Activated naive CD4-positive, alpha-beta T cell treated with anti-CD3 and anti-CD28 coated beads for 36 hours (primary cell): ENCODE measurements at regions not wholly inside any gene's neighbourhood (a gene's known extent, or its start where the extent isn't known, plus 50 kb on each side); places are given as distances from the start of the nearest gene placed in this dataset.

Experiments used
- CTCF ChIA-PET: fragments of 350-600 bp; sonication (Branson Sonifier 250); formaldehyde crosslinking; loops from one replicate; lab custom pipeline; 2021; ENCODE audit warnings: antibody characterized with exemption; lab: Charles Lee
- DNase-seq: peaks from one replicate; pipeline ENCODE4 v3.0.0-alpha.2; 2020
- H3K27ac Mint-ChIP-seq: one replicate; pipeline ENCODE4 v1.8.0; 2021; ENCODE audit warnings: mild to moderate bottlenecking, mixed read lengths
- H3K27me3 Mint-ChIP-seq: one replicate; pipeline ENCODE4 v1.8.0; 2021; ENCODE audit warnings: low read depth, mixed read lengths
- H3K36me3 Mint-ChIP-seq: one replicate; pipeline ENCODE4 v1.8.0; 2021; ENCODE audit warnings: low read depth, mixed read lengths
- H3K4me1 Mint-ChIP-seq: one replicate; pipeline ENCODE4 v1.8.0; 2021; ENCODE audit warnings: low read depth, mixed read lengths
- H3K4me3 Mint-ChIP-seq: one replicate; pipeline ENCODE4 v1.8.0; 2021; ENCODE audit warnings: mild to moderate bottlenecking, moderate library complexity, mixed read lengths
- H3K9me3 Mint-ChIP-seq: one replicate; pipeline ENCODE4 v1.8.0; 2021; ENCODE audit warnings: mixed read lengths
- intact Hi-C: fragments of 100-400 bp; cut with micrococcal nuclease; formaldehyde crosslinking; loops from one replicate; pipeline ENCODE4 v1.15.1; 2023

DNA sequence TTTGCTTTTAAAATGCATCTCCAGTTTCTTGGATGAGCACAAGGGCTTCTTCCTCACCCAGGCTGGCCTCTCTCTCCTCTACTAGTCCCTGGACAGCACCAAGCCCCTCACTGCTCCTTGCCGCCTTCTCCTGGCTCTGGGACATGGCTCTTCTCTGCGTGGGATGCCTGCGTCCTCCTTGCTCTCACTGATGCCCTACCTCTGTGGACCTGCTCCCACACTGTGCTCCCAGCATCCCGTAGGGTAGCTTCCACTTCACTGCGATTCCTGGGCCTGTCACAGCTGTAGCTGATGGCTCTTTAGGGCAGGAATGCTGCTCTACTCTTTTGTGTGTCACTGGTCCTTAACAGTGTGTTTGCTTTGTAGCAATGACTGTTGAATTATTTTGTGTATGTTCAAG lies 136.3 kb downstream of the SNX19 start:
- H3K27me3 Mint-ChIP-seq, result no peaks in the 10 kb centered on the region
- intact Hi-C loops, result no loop called here
- H3K9me3 Mint-ChIP-seq, result no peaks in the 10 kb centered on the region
- no peaks in the 10 kb centered on the region for H3K4me1 Mint-ChIP-seq
- DNase-seq, result no peak
- H3K4me3 Mint-ChIP-seq, result no peak overlapping the region
- CTCF ChIA-PET, result no interaction called here
- no peaks in the 10 kb centered on the region for H3K36me3 Mint-ChIP-seq
- H3K27ac Mint-ChIP-seq, result no peak overlapping the region

- intact Hi-C loops, result no loop called here
- DNase-seq, result no peak
- Mint-ChIP-seq H3K4me3 (no peak overlapping the region), H3K27me3 (no peaks in the 10 kb centered on the region), H3K27ac (no peak overlapping the region), H3K9me3 (no peaks in the 10 kb centered on the region), H3K36me3 (no peaks in the 10 kb centered on the region), H3K4me1 (no peaks in the 10 kb centered on the region)
- CTCF ChIA-PET, result no interaction called here
Observed at GRCh38 chr11:130780437-130780836, 135.8 kb downstream of the SNX19 start.

DNA sequence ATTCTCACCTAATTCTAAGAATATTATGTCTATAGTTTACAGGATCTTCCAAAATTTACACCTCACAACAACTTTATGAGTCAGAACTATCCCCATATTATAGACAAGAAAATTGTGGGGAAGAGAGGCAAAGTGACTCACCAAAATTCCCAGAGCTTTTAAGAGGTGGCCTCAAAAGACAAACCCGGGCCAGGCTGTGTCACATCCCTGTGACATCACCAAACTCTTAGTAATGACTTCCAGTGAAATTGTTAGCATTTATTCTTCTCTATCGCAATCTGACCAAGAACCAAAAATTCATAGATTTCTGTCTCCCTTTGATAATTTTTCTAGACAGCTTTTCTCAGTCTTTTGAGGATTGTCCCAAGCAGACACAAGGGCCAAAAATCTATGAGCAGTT lies 134.3 kb downstream of the SNX19 start:
- Mint-ChIP-seq H3K36me3 (no peaks in the 10 kb centered on the region), H3K9me3 (no peaks in the 10 kb centered on the region), H3K4me1 (no peaks in the 10 kb centered on the region), H3K4me3 (no peak overlapping the region), H3K27ac (no peak overlapping the region), H3K27me3 (no peaks in the 10 kb centered on the region)
- intact Hi-C loops, result no loop called here
- no peak for DNase-seq
- CTCF ChIA-PET, result no interaction called here

- Mint-ChIP-seq H3K9me3 (no peaks in the 10 kb centered on the region), H3K4me1 (no peaks in the 10 kb centered on the region)
- CTCF ChIA-PET, result no interaction called here
Observed at GRCh38 chr11:130782361-130783222, 133.7 kb downstream of the SNX19 start.

GRCh38 chr11:130783323-130783722 lies 133.0 kb downstream of the SNX19 start:
- H3K36me3 Mint-ChIP-seq, result no peaks in the 10 kb centered on the region
- H3K4me1 Mint-ChIP-seq, result no peaks in the 10 kb centered on the region
- peaks cover 2% of the 10 kb centered on the region for H3K27me3 Mint-ChIP-seq
- no peak for DNase-seq
- H3K27ac Mint-ChIP-seq, result no peak overlapping the region
- no peaks in the 10 kb centered on the region for H3K9me3 Mint-ChIP-seq
- H3K4me3 Mint-ChIP-seq, result no peak overlapping the region
- intact Hi-C loops, result no loop called here
- CTCF ChIA-PET, result no interaction called here

More at GRCh38 chr11:130782361-130783222, 133.7 kb downstream of the SNX19 start:
- intact Hi-C loops, result no loop called here
- no peak for DNase-seq
- Mint-ChIP-seq H3K4me3 (no peak overlapping the region), H3K27me3 (no peaks in the 10 kb centered on the region), H3K27ac (no peak overlapping the region), H3K36me3 (no peaks in the 10 kb centered on the region)

GRCh38 chr11:130785380-130786116 lies 130.7 kb downstream of the SNX19 start:
- Mint-ChIP-seq H3K36me3 (no peaks in the 10 kb centered on the region), H3K4me3 (no peak overlapping the region), H3K4me1 (no peaks in the 10 kb centered on the region), H3K9me3 (no peaks in the 10 kb centered on the region), H3K27ac (no peak overlapping the region), H3K27me3 (peaks cover 2% of the 10 kb centered on the region)
- CTCF ChIA-PET, result interaction anchor here (1.3 kb wide), 1 partner anchor 77 kb away, joined by 5 read pairs; no protein-coding TSS in a partner anchor
- no peak for DNase-seq
- intact Hi-C loops, result no loop called here

DNA sequence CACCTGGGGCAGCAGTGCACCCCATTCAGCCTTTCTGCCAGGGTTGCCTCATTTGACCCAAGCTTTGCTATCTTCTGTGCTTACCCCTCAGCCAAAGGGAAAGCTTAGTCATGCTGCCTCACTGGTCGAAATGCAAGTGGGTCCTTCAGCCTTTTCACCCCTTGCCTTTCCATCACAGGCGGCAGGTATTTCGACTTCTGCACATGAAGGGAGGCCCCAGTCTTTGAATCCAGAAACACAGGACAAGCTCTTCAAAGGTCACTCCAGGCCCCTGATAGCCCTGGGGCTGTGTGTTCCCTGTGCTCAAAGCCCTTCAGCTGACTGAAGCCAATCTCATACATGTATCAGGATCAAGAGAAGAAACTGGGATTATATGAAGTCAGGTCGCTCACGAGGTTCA lies 129.7 kb downstream of the SNX19 start:
- no peaks in the 10 kb centered on the region for H3K36me3 Mint-ChIP-seq
- H3K4me3 Mint-ChIP-seq, result no peak overlapping the region
- H3K4me1 Mint-ChIP-seq, result no peaks in the 10 kb centered on the region
- CTCF ChIA-PET, result interaction anchor here (1.3 kb wide), 1 partner anchor 76 kb away, joined by 5 read pairs; no protein-coding TSS in a partner anchor
- H3K27me3 Mint-ChIP-seq, result peaks cover 9% of the 10 kb centered on the region
- H3K27ac Mint-ChIP-seq, result no peak overlapping the region
- DNase-seq, result no peak
- intact Hi-C loops, result no loop called here
- H3K9me3 Mint-ChIP-seq, result peaks cover 4% of the 10 kb centered on the region

GRCh38 chr11:130787092-130787616 lies 129.1 kb downstream of the SNX19 start:
- no peaks in the 10 kb centered on the region for H3K4me1 Mint-ChIP-seq
- peaks cover 4% of the 10 kb centered on the region for H3K9me3 Mint-ChIP-seq

GRCh38 chr11:130787973-130788570 lies 128.2 kb downstream of the SNX19 start:
- CTCF ChIA-PET, result no interaction called here

More at GRCh38 chr11:130787092-130787616, 129.1 kb downstream of the SNX19 start:
- Mint-ChIP-seq H3K36me3 (no peaks in the 10 kb centered on the region), H3K4me3 (no peak overlapping the region), H3K27ac (no peak overlapping the region), H3K27me3 (peaks cover 11% of the 10 kb centered on the region)
- CTCF ChIA-PET, result no interaction called here
- intact Hi-C loops, result no loop called here
- DNase-seq, result no peak

DNA sequence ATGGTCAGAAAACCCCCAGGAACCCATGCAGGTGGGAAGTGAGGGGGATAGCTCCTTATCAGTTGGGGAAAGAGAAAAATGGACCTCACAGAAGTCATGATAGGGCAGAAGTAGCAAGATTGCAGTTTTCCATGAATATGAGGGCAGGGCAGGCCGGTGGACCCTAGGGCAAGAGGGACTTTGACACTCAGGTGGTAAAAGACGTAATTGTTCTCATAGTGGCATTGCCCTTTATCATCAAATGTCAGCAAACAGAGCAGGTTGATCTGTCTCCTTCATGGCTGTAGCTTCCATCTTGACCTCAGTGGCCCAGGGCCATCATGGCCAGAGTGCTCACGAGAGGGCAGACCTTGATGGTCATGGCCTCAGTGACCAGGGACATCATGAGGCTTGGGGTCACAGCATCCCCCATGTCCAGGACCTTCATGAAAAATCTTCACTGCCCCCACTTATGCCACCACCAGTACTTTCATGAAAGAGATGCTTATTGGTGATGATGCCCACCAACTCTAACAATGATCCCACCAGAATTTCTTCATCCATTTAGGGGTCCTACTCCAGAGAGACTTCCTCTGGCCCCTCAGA lies 127.1 kb downstream of the SNX19 start:
- Mint-ChIP-seq H3K27ac (no peak overlapping the region), H3K9me3 (peaks cover 4% of the 10 kb centered on the region), H3K4me1 (no peaks in the 10 kb centered on the region), H3K4me3 (no peak overlapping the region), H3K27me3 (peaks cover 18% of the 10 kb centered on the region), H3K36me3 (no peaks in the 10 kb centered on the region)
- CTCF ChIA-PET, result no interaction called here
- DNase-seq, result no peak
- intact Hi-C loops, result no loop called here

More at GRCh38 chr11:130787973-130788570, 128.2 kb downstream of the SNX19 start:
- DNase-seq, result no peak
- H3K27ac Mint-ChIP-seq, result no peak overlapping the region
- H3K9me3 Mint-ChIP-seq, result peaks cover 4% of the 10 kb centered on the region
- peaks cover 15% of the 10 kb centered on the region for H3K27me3 Mint-ChIP-seq
- no peak overlapping the region for H3K4me3 Mint-ChIP-seq
- intact Hi-C loops, result no loop called here
- no peaks in the 10 kb centered on the region for H3K4me1 Mint-ChIP-seq
- no peaks in the 10 kb centered on the region for H3K36me3 Mint-ChIP-seq

- no peak overlapping the region for H3K27ac Mint-ChIP-seq
- no peak for DNase-seq
- H3K4me1 Mint-ChIP-seq, result no peaks in the 10 kb centered on the region
- no peak overlapping the region for H3K4me3 Mint-ChIP-seq
- intact Hi-C loops, result no loop called here
- CTCF ChIA-PET, result interaction anchor here (0.9 kb wide), 1 partner anchor 12 kb away, joined by 3 read pairs; no protein-coding TSS in a partner anchor
- H3K9me3 Mint-ChIP-seq, result peaks cover 4% of the 10 kb centered on the region
- peaks cover 18% of the 10 kb centered on the region for H3K27me3 Mint-ChIP-seq
- no peaks in the 10 kb centered on the region for H3K36me3 Mint-ChIP-seq
Observed at GRCh38 chr11:130790689-130791088, 125.6 kb downstream of the SNX19 start.

GRCh38 chr11:130792772-130793171 lies 123.5 kb downstream of the SNX19 start:
- peaks cover 18% of the 10 kb centered on the region for H3K27me3 Mint-ChIP-seq
- CTCF ChIA-PET, result no interaction called here
- no peaks in the 10 kb centered on the region for H3K4me1 Mint-ChIP-seq
- no peak overlapping the region for H3K27ac Mint-ChIP-seq
- H3K36me3 Mint-ChIP-seq, result no peaks in the 10 kb centered on the region
- intact Hi-C loops, result no loop called here
- H3K9me3 Mint-ChIP-seq, result peaks cover 4% of the 10 kb centered on the region
- no peak for DNase-seq
- H3K4me3 Mint-ChIP-seq, result no peak overlapping the region
